ENCODE measurements at regions not wholly inside any gene's neighbourhood (a gene's known extent, or its start where the extent isn't known, plus 50 kb on each side); places are given as distances from the start of the nearest gene placed in this dataset.

DNA sequence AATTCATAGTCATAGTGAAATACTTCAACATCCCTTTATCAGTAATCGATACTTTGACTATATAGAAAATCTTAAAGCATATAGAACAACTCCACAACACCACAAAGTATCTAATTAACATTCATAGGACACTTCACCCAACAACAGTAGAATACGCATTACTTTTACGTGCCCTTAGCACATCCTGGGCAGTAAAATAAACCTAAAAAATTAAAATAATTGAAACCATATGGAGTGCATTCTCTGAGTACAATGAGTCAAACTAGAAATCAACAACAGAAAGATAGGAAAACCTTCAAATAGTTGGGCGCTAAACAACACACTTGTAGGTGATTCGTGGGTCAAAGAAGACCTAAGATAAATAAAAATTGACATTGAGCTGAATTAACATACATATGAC lies 442.9 kb downstream of the SUCLG1 start:
- no peak for TF ChIP-seq CTCF (conservative IDR thresholded peaks at IDR 0.05; ENCODE audit: low read depth, low read length)
- TF ChIP-seq EZH2 (IDR thresholded peaks at IDR 0.05; ENCODE audit: borderline replicate concordance, low read depth, low read length, poor library complexity, severe bottlenecking), result no peak

Data from A673 (cell line).